ENCODE measurements at regions not wholly inside any gene's neighbourhood (a gene's known extent, or its start where the extent isn't known, plus 50 kb on each side); places are given as distances from the start of the nearest gene placed in this dataset.

- no peaks in the 10 kb centered on the region for H3K4me1 ChIP-seq
- H3K27me3 ChIP-seq, result no peaks in the 10 kb centered on the region
- no peaks in the 10 kb centered on the region for H3K9me3 ChIP-seq
- DNase-seq, result no peak
- H3K4me3 ChIP-seq (replicated peaks in 1 of 3), result no peak overlapping the region
- no peak overlapping the region for H3K27ac ChIP-seq
- TF ChIP-seq CTCF (IDR thresholded peaks at IDR 0.05) (no peak), POLR2A (IDR thresholded peaks at IDR 0.05) (no peak)
- intact Hi-C loops (cut with DNase I), result no loop called here
- WGBS, 2 donors, result 93 to 98% methylated on average over 10 of the region's 10 CpGs
- no peaks in the 10 kb centered on the region for H3K36me3 ChIP-seq
Measured at GRCh38 chr6:22643780-22644179, 74.4 kb downstream of the HDGFL1 start.

DNA sequence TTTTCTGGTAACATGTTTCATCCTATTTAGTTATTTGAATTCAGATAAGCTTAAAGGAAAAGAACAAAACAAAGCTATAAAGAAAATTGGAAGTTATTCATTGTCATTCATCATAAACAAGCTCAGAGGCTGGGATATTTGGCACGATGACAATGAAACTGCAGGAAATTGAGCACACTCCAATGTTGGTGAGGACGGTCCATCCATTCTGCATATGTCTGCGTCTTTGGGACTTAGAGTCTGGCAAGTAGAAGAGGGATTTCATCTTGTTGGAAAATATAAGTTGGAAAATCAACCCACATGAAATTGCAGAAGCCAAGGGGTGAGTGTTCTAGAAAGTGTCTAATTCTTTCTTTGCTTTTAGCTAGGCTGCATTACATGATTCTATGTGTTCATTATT lies 78.4 kb downstream of the HDGFL1 start:
- Histone ChIP-seq H3K4me3 (replicated peaks in 1 of 3) (no peak overlapping the region), H3K36me3 (no peaks in the 10 kb centered on the region), H3K27me3 (no peaks in the 10 kb centered on the region), H3K27ac (no peak overlapping the region), H3K9me3 (no peaks in the 10 kb centered on the region), H3K4me1 (no peaks in the 10 kb centered on the region)
- WGBS, 2 donors, result 58 to 65% methylated on average over 3 of the region's 3 CpGs
- no peak for DNase-seq
- TF ChIP-seq POLR2A (IDR thresholded peaks at IDR 0.05) (no peak), CTCF (IDR thresholded peaks at IDR 0.05) (no peak)
- intact Hi-C loops (cut with DNase I), result no loop called here

- WGBS, 2 donors, result 84 to 85% methylated on average over 3 of the region's 3 CpGs
- no peak for DNase-seq
- H3K4me3 ChIP-seq (replicated peaks in 1 of 3), result no peak overlapping the region
- H3K4me1 ChIP-seq, result no peaks in the 10 kb centered on the region
- H3K27ac ChIP-seq, result no peak overlapping the region
- TF ChIP-seq POLR2A (IDR thresholded peaks at IDR 0.05), result no peak
- no peak for TF ChIP-seq CTCF (IDR thresholded peaks at IDR 0.05)
- intact Hi-C loops (cut with DNase I), result no loop called here
- no peaks in the 10 kb centered on the region for H3K36me3 ChIP-seq
- H3K27me3 ChIP-seq, result no peaks in the 10 kb centered on the region
- no peaks in the 10 kb centered on the region for H3K9me3 ChIP-seq
Measured at GRCh38 chr6:22651731-22652130, 82.4 kb downstream of the HDGFL1 start.

GRCh38 chr6:22653980-22654610 lies 84.7 kb downstream of the HDGFL1 start:
- Histone ChIP-seq H3K4me3 (replicated peaks in 1 of 3) (no peak overlapping the region), H3K36me3 (no peaks in the 10 kb centered on the region), H3K4me1 (no peaks in the 10 kb centered on the region), H3K27ac (no peak overlapping the region), H3K27me3 (no peaks in the 10 kb centered on the region), H3K9me3 (no peaks in the 10 kb centered on the region)
- intact Hi-C loops (cut with DNase I), result no loop called here
- no peak for DNase-seq
- WGBS, 2 donors, result 77 to 79% methylated on average over 7 of the region's 7 CpGs
- no peak for TF ChIP-seq CTCF (IDR thresholded peaks at IDR 0.05)
- TF ChIP-seq POLR2A (IDR thresholded peaks at IDR 0.05), result no peak

- H3K36me3 ChIP-seq, result no peaks in the 10 kb centered on the region
- WGBS, 2 donors, result 82 to 86% methylated on average over 3 of the region's 3 CpGs
Measured at GRCh38 chr6:22656706-22657351, 87.5 kb downstream of the HDGFL1 start.

More at GRCh38 chr6:22656706-22657351, 87.5 kb downstream of the HDGFL1 start:
- DNase-seq, result no peak
- intact Hi-C loops (cut with DNase I), result no loop called here
- TF ChIP-seq CTCF (IDR thresholded peaks at IDR 0.05) (no peak), POLR2A (IDR thresholded peaks at IDR 0.05) (no peak)
- Histone ChIP-seq H3K4me1 (no peaks in the 10 kb centered on the region), H3K27me3 (no peaks in the 10 kb centered on the region), H3K27ac (no peak overlapping the region), H3K9me3 (no peaks in the 10 kb centered on the region), H3K4me3 (replicated peaks in 1 of 3) (no peak overlapping the region)

All from thyroid gland (tissue), 4 donors.